Amniotic stem cell (primary cell): ENCODE measurements at regions not wholly inside any gene's neighbourhood (a gene's known extent, or its start where the extent isn't known, plus 50 kb on each side); places are given as distances from the start of the nearest gene placed in this dataset.
A peak's percentile ranks its signal among the peaks of the same experiment; 100 is the strongest.

Experiments used
- DNase-seq: peaks from one replicate; lab custom pipeline; 2025; lab: John Stamatoyannopoulos, UW

- no peak for DNase-seq
These were observed 276.9 kb downstream of the UQCRFS1 start for GRCh38 chr19:28936001-28936400.

GRCh38 chr19:28934631-28935030 is 278.3 kb downstream of the UQCRFS1 start:
- no peak for DNase-seq

GRCh38 chr19:28933039-28933438 is 279.9 kb downstream of the UQCRFS1 start:
- DNase-seq = no peak

- DNase-seq = no peak
These were observed 280.5 kb downstream of the UQCRFS1 start for GRCh38 chr19:28932446-28932845.

GRCh38 chr19:28929006-28929405 is 283.9 kb downstream of the UQCRFS1 start:
- no peak for DNase-seq

- no peak for DNase-seq
These were observed 285.5 kb downstream of the UQCRFS1 start for GRCh38 chr19:28927456-28927855.

GRCh38 chr19:28920269-28921066 is 292.5 kb downstream of the UQCRFS1 start:
- no peak for DNase-seq

GRCh38 chr19:28917621-28918020 is 295.3 kb downstream of the UQCRFS1 start:
- DNase-seq = no peak

GRCh38 chr19:28915737-28916460 is 297.1 kb downstream of the UQCRFS1 start:
- DNase-seq = no peak

GRCh38 chr19:28915202-28915601 is 297.7 kb downstream of the UQCRFS1 start:
- DNase-seq = no peak

- DNase-seq = no peak
These were observed 298.8 kb downstream of the UQCRFS1 start for GRCh38 chr19:28914173-28914572.

GRCh38 chr19:28913626-28914025 is 299.3 kb downstream of the UQCRFS1 start:
- DNase-seq = no peak

GRCh38 chr19:28908941-28909340 is 304.0 kb downstream of the UQCRFS1 start:
- DNase-seq = no peak

- DNase-seq = no peak
These were observed 305.4 kb downstream of the UQCRFS1 start for GRCh38 chr19:28907534-28907933.

- peak; percentile 24 for DNase-seq
These were observed 307.0 kb downstream of the UQCRFS1 start for GRCh38 chr19:28905996-28906395.

- DNase-seq = no peak
These were observed 313.2 kb downstream of the UQCRFS1 start for GRCh38 chr19:28899703-28900102.

GRCh38 chr19:28898249-28898648 is 314.7 kb downstream of the UQCRFS1 start:
- DNase-seq = no peak

GRCh38 chr19:28889941-28890670 is 322.8 kb downstream of the UQCRFS1 start:
- no peak for DNase-seq

- no peak for DNase-seq
These were observed 324.9 kb downstream of the UQCRFS1 start for GRCh38 chr19:28887920-28888618.

- DNase-seq = no peak
These were observed 326.2 kb downstream of the UQCRFS1 start for GRCh38 chr19:28886708-28887107.

- DNase-seq = no peak
These were observed 327.0 kb downstream of the UQCRFS1 start for GRCh38 chr19:28885965-28886364.
